Heart left ventricle (tissue), 16 donors: ENCODE measurements at regions not wholly inside any gene's neighbourhood (a gene's known extent, or its start where the extent isn't known, plus 50 kb on each side); places are given as distances from the start of the nearest gene placed in this dataset.

Experiments
- ATAC-seq, 4 donors: fragments of 200-7000 bp; cut with Tn5 transposase; one replicate each; pipeline ENCODE4 v1.9.1; 2020 to 2022; ENCODE audit warnings: moderate library complexity in 4 of 4, mild to moderate bottlenecking in 3 of 4, moderate number of reproducible peaks in 1 of 4
- DNase-seq, 5 donors: peaks; one replicate each; pipeline ENCODE4 v3.0.0-alpha.2; 2020
- H3K27ac ChIP-seq, 12 donors: fragments of 200-600 bp; sonication (generic) in 4 of 12; one replicate each; pipeline versions ENCODE4 v1.5.0 to v1.8.0; 2016 to 2022; ENCODE audit warnings: mild to moderate bottlenecking in 2 of 12
- H3K27me3 ChIP-seq, 9 donors: fragments of 200-600 bp; sonication (generic) in 2 of 9; one replicate each; pipeline versions ENCODE4 v1.5.1 to v1.8.0; 2016 to 2022; ENCODE audit warnings: mild to moderate bottlenecking in 3 of 9
- H3K36me3 ChIP-seq, 9 donors: fragments of 200-600 bp; sonication (generic) in 2 of 9; one replicate each; pipeline versions ENCODE4 v1.5.0 to v1.8.0; 2018 to 2022; ENCODE audit warnings: mild to moderate bottlenecking in 2 of 9
- H3K4me1 ChIP-seq, 12 donors: fragments of 200-600 bp; sonication (generic) in 4 of 12; one replicate each; pipeline versions ENCODE4 v1.5.0 to v1.8.0; 2016 to 2022; ENCODE audit warnings: mild to moderate bottlenecking in 3 of 12
- H3K4me3 ChIP-seq, 12 donors: fragments of 200-600 bp; sonication (generic) in 4 of 12; one replicate each; pipeline versions ENCODE4 v1.5.0 to v1.8.0; 2017 to 2022; ENCODE audit warnings: mild to moderate bottlenecking in 9 of 12, moderate library complexity in 4 of 12
- H3K9me3 ChIP-seq, 12 donors: fragments of 200-600 bp; sonication (generic) in 4 of 12; one replicate each; pipeline versions ENCODE4 v1.5.0 to v1.8.0; 2016 to 2022; ENCODE audit warnings: mild to moderate bottlenecking in 1 of 12
- CTCF ChIP-seq, 12 donors: fragments of 200-600 bp; sonication (generic) in 4 of 12; IDR thresholded peaks; one replicate each; pipeline versions ENCODE4 v1.5.0 to v1.8.0; 2018 to 2022; ENCODE audit warnings: antibody characterized with exemption in 12 of 12, mild to moderate bottlenecking in 5 of 12
- POLR2A ChIP-seq, 2 donors: fragments of 450-650 bp; IDR thresholded peaks; one replicate each; pipeline ENCODE4 v1.6.1; 2017; ENCODE audit warnings: antibody characterized with exemption in 2 of 2, mild to moderate bottlenecking in 2 of 2, moderate library complexity in 2 of 2
- WGBS, 4 donors: extraction: QIAGEN DNeasy Blood & Tissue Kit in 2 of 4; methylation state at CpG; one replicate each; pipeline versions ENCODE4 v1.1.5 to v1.1.7; 2013 to 2018; 5-methylcytosine and 5-hydroxymethylcytosine counted together
- intact Hi-C, 10 donors: fragments of 100-400 bp; cut with DNase I; formaldehyde crosslinking; loops; one replicate each; pipeline versions ENCODE4 v1.11.1 to v1.14.2; 2022
- donor health status: ischemic (EF 13 %, LVEDD 7.1; RV severe dilation, severe dysfunction).
- donor health status: healthy with polysubstance abuse.
- donor health status: DM: no; HTN: yes; CAD: no.
- donor health status: DM: no; HTN: no; CAD: no.
- donor health status: ischemic (EF 25% LVEDD 6.9; RV normal size, moderate dysfunction).
- donor health status: ischemic (EF 25% LVEDD 5.7; RV mildly dilated, moderate dysfunction).
- donor health status: healthy.
- donor health status: DM: yes; HTN: yes; CAD: no.
- donor health status: ischemic (EF 35%, LVEDD 5.7; RV mildly dilated, moderate dysfunction).
- donor health status: nonischemic (EF 11% LVEDD 7.7; RV severe dilation, severe dysfunction).
- donor health status: DM: yes; HTN: yes; CAD: no.
- donor health status: PGD.
- donor health status: ischemic (EF 29% LVEDD 5.4; RV normal size, mild dysfunction).
- donor health status: nonischemic (EF 23%, LVEDD 6.1; RV moderate dilation, normal function).

DNA sequence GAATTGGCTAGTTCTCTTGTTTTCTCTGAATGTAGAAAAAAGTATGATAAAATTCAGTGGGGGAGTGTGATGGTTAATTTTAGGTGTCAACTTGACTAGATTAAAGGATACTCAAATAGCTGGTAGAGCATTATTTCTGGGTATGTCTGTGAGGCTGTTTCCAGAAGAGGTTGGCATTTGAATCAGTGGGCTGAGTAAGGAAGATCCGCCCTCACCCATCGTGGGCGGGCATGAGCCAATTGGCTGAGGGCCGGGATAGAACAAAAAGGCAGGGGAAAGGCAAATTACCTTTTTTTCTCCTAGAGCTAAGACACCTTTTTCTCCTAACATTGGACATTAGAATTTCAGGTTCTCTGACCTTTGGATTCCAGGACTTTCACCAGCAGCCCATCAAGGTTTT, 667.6 kb upstream of the SLC8A1 start:
- Histone ChIP-seq H3K4me3 (no peak overlapping the region), H3K36me3 (no peaks in the 10 kb centered on the region), H3K27ac (no peak overlapping the region), H3K4me1 (peaks cover 0 to 4% (median 0%) of the 10 kb centered on the region in 12 donors), H3K27me3 (no peaks in the 10 kb centered on the region), H3K9me3 (no peaks in the 10 kb centered on the region)
- no peak for ATAC-seq
- WGBS, 4 donors: 91 to 96% (median 93%) methylated on average over 4 of the region's 4 CpGs
- DNase-seq: no peak
- intact Hi-C loops: no loop called here
- TF ChIP-seq CTCF (IDR thresholded peaks at IDR 0.05) (no peak), POLR2A (IDR thresholded peaks at IDR 0.05) (no peak)

GRCh38 chr2:41123341-41123740, 671.5 kb upstream of the SLC8A1 start:
- no peaks in the 10 kb centered on the region for H3K27me3 ChIP-seq
- WGBS, 4 donors: 55 to 80% (median 64%) methylated on average over 1 of the region's 1 CpG
- no peaks in the 10 kb centered on the region for H3K4me1 ChIP-seq
- H3K4me3 ChIP-seq: no peak overlapping the region
- TF ChIP-seq POLR2A (IDR thresholded peaks at IDR 0.05) (no peak), CTCF (IDR thresholded peaks at IDR 0.05) (no peak)
- no peak for ATAC-seq
- intact Hi-C loops: no loop called here
- no peaks in the 10 kb centered on the region for H3K36me3 ChIP-seq
- DNase-seq: no peak
- H3K9me3 ChIP-seq: no peaks in the 10 kb centered on the region
- no peak overlapping the region for H3K27ac ChIP-seq

DNA sequence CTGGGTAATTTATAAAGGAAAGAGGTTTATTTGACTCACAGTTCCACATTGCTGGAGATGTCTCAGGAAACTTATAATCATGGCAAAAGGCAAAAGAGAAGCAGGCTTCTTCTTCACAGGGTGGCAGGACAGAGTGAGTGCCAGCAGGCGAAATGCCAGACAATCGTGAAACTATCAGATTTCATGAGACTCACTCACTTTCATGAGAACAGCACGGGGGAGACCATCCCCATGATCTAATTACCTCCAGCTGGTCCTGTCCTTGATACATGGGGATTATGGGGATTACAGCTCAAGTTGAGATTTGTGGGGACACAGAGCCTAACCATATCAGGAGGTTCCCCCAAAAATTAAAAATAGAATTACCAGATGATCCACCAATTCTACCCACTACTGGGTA, 675.5 kb upstream of the SLC8A1 start:
- Histone ChIP-seq H3K36me3 (no peaks in the 10 kb centered on the region), H3K9me3 (no peaks in the 10 kb centered on the region), H3K27ac (no peak overlapping the region), H3K27me3 (no peaks in the 10 kb centered on the region), H3K4me1 (no peaks in the 10 kb centered on the region), H3K4me3 (no peak overlapping the region)
- ATAC-seq (no peak), DNase-seq (no peak)
- 51 to 72% (median 64%) methylated on average over 3 of the region's 3 CpGs for WGBS, 4 donors
- intact Hi-C loops: no loop called here
- TF ChIP-seq POLR2A (IDR thresholded peaks at IDR 0.05): no peak
- TF ChIP-seq CTCF (IDR thresholded peaks at IDR 0.05): no peak

DNA sequence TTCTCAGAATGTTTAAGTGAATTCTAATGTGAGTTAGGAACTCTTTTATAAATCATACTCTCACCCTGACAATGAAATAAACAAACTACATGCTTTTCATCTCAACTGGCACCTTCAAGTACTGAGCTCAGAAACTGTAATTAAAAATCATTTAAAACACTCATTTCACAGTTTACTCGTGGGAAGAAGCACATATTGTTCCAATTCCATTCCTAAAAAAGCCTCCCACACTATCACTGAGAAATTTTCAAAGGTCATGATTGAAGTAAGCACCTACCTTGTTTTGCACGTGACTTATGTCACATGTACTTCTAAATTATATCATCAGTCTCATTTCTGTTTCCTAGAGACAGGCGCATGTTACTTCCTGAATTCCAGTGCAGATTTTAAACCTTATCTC, 678.1 kb upstream of the SLC8A1 start:
- no peak overlapping the region for H3K4me3 ChIP-seq
- no peaks in the 10 kb centered on the region for H3K36me3 ChIP-seq
- no peak for DNase-seq
- H3K27me3 ChIP-seq: no peaks in the 10 kb centered on the region
- TF ChIP-seq CTCF (IDR thresholded peaks at IDR 0.05) (no peak), POLR2A (IDR thresholded peaks at IDR 0.05) (no peak)
- ATAC-seq: no peak
- intact Hi-C loops: no loop called here
- H3K9me3 ChIP-seq: no peaks in the 10 kb centered on the region
- no peak overlapping the region for H3K27ac ChIP-seq
- WGBS, 4 donors: 37 to 58% (median 41%) methylated on average over 3 of the region's 3 CpGs
- H3K4me1 ChIP-seq: no peaks in the 10 kb centered on the region
